Inflammatory macrophage (primary cell): ENCODE measurements at regions not wholly inside any gene's neighbourhood (a gene's known extent, or its start where the extent isn't known, plus 50 kb on each side); places are given as distances from the start of the nearest gene placed in this dataset.

Experiments
- DNase-seq, 2 donors: peaks; one replicate each; pipeline ENCODE4 v3.0.0-alpha.2; 2020 to 2022

GRCh38 chr12:105721051-105721825, 390.7 kb downstream of the C12orf75 start:
- no peak for DNase-seq

GRCh38 chr12:105721891-105722290, 391.4 kb downstream of the C12orf75 start:
- DNase-seq = no peak

GRCh38 chr12:105723066-105723465, 392.6 kb downstream of the C12orf75 start:
- no peak for DNase-seq

GRCh38 chr12:105723494-105723893, 393.0 kb downstream of the C12orf75 start:
- DNase-seq = no peak

GRCh38 chr12:105724641-105725040, 394.1 kb downstream of the C12orf75 start:
- no peak for DNase-seq

GRCh38 chr12:105725054-105725453, 394.6 kb downstream of the C12orf75 start:
- DNase-seq = no peak

GRCh38 chr12:105729181-105729771, 398.8 kb downstream of the C12orf75 start:
- no peak for DNase-seq

- no peak for DNase-seq
These were observed 399.4 kb downstream of the C12orf75 start for GRCh38 chr12:105729926-105730325.

GRCh38 chr12:105733579-105733978, 403.1 kb downstream of the C12orf75 start:
- DNase-seq = no peak

GRCh38 chr12:105736498-105736897, 402.3 kb downstream of the NUAK1 start:
- DNase-seq = no peak

GRCh38 chr12:105738051-105738450, 400.7 kb downstream of the NUAK1 start:
- no peak for DNase-seq

GRCh38 chr12:105740369-105740768, 398.4 kb downstream of the NUAK1 start:
- DNase-seq = no peak

- no peak for DNase-seq
These were observed 397.6 kb downstream of the NUAK1 start for GRCh38 chr12:105740970-105741725.

- no peak for DNase-seq
These were observed 396.8 kb downstream of the NUAK1 start for GRCh38 chr12:105741786-105742566.

- DNase-seq = no peak
These were observed 396.2 kb downstream of the NUAK1 start for GRCh38 chr12:105742567-105742874.

GRCh38 chr12:105744371-105745058, 394.2 kb downstream of the NUAK1 start:
- DNase-seq = no peak

GRCh38 chr12:105745811-105746210, 392.9 kb downstream of the NUAK1 start:
- DNase-seq = no peak

GRCh38 chr12:105748806-105749600, 389.8 kb downstream of the NUAK1 start:
- DNase-seq = no peak

GRCh38 chr12:105750096-105750495, 388.7 kb downstream of the NUAK1 start:
- no peak for DNase-seq

GRCh38 chr12:105754313-105754712, 384.4 kb downstream of the NUAK1 start:
- no peak for DNase-seq

GRCh38 chr12:105756961-105757360, 381.8 kb downstream of the NUAK1 start:
- DNase-seq = no peak

- no peak for DNase-seq
These were observed 379.6 kb downstream of the NUAK1 start for GRCh38 chr12:105759149-105759548.
